Stimulated activated CD8-positive, alpha-beta memory T cell treated with anti-CD3 and anti-CD28 coated beads, Interleukin-12 subunit alpha, Interleukin-12 subunit beta, amount 100 ng/mL, for 1 hour (primary cell): ENCODE measurements at regions not wholly inside any gene's neighbourhood (a gene's known extent, or its start where the extent isn't known, plus 50 kb on each side); places are given as distances from the start of the nearest gene placed in this dataset.

Source experiments
- DNase-seq: peaks from one replicate; pipeline ENCODE4 v3.0.0-alpha.2; 2020; ENCODE audit warnings: low read depth

DNA sequence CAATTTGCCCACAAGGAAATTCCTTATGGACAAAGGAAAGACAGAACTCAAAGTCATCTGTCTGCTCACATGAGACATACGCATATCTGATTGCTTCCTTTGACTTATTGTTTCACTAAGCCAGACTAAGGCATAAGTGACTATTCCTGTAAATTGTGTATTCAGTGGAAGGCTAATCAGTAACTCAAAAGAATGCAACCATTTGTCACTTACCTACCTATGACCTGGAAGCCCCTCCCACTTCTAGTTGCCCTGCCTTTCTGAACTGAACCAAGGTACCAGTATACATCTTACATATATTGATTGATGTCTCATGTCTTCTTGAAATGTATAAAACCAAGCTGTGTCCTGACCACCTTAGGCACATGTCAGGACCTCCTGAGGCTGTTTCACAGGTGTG is 53.5 kb upstream of the PROK2 start:
- DNase-seq: no peak
